Ovary (tissue), 3 donors: ENCODE measurements at regions not wholly inside any gene's neighbourhood (a gene's known extent, or its start where the extent isn't known, plus 50 kb on each side); places are given as distances from the start of the nearest gene placed in this dataset.
"Not testable (repeated sequence)": the region's sequence is repeated elsewhere in the genome, so short reads cannot be mapped to it uniquely, and the experiment has no call there.

Experiments used
- CTCF ChIP-seq, 3 donors: fragments of 450-650 bp in 2 of 3; fragments of 200-600 bp in 1 of 3; IDR thresholded peaks; one replicate each; pipeline versions ENCODE4 v1.5.1 to v1.8.0; 2016 to 2022; ENCODE audit warnings: antibody characterized with exemption in 3 of 3, mild to moderate bottlenecking in 1 of 3
- POLR2A ChIP-seq: fragments of 450-650 bp; IDR thresholded peaks from one replicate; pipeline ENCODE4 v1.6.1; 2017; ENCODE audit warnings: antibody characterized with exemption, mild to moderate bottlenecking, moderate library complexity
- donor health status: DM: no; HTN: no; CAD: no.

- not testable (repeated sequence) for TF ChIP-seq CTCF (IDR thresholded peaks at IDR 0.05); POLR2A
These were observed 133.4 kb upstream of the APOOL start for GRCh38 chrX:84870281-84870680.
